ENCODE measurements at regions not wholly inside any gene's neighbourhood (a gene's known extent, or its start where the extent isn't known, plus 50 kb on each side); places are given as distances from the start of the nearest gene placed in this dataset.

GRCh38 chr1:87555366-87555765 is 226.7 kb downstream of the LMO4 start:
- Histone ChIP-seq H3K18ac (ENCODE audit: low read depth in 1 of 2, low read length in 2 of 2) (no peak overlapping the region), H3K9me3 (ENCODE audit: control insufficient read depth, low read length) (no peaks in the 10 kb centered on the region), H3K23ac (ENCODE audit: low read length in 2 of 2) (no peak overlapping the region), H2AK5ac (ENCODE audit: low read length, severe bottlenecking) (no peak overlapping the region), H3K4me1 (ENCODE audit: control insufficient read depth, insufficient read depth, low read depth, low read length) (no peaks in the 10 kb centered on the region), H3K9ac (ENCODE audit: low read length) (no peak overlapping the region), H3K4me3 (ENCODE audit: insufficient read depth in 1 of 2, low read depth in 1 of 2, low read length in 2 of 2) (no peak overlapping the region), H3K14ac (ENCODE audit: low read length in 2 of 2) (no peak overlapping the region), H4K8ac (ENCODE audit: low read length) (no peak overlapping the region), H3K36me3 (ENCODE audit: control insufficient read depth in 1 of 2, insufficient read depth in 2 of 2, low read depth in 1 of 2, low read length in 2 of 2) (no peaks in the 10 kb centered on the region), H2BK12ac (ENCODE audit: low read length in 2 of 2) (no peak overlapping the region), H4K91ac (ENCODE audit: low read length) (no peak overlapping the region), H3K27ac (ENCODE audit: low read length, poor library complexity, severe bottlenecking) (no peak overlapping the region), H2BK120ac (ENCODE audit: low read depth, low read length) (no peak overlapping the region), H3K79me1 (replicated peaks; ENCODE audit: low read length, poor library complexity, severe bottlenecking) (no peaks in the 10 kb centered on the region), H2AFZ (ENCODE audit: low read depth, low read length) (no peak overlapping the region), H3K4me2 (ENCODE audit: low read length, poor library complexity, severe bottlenecking) (no peak overlapping the region), H3K4ac (ENCODE audit: low read depth in 1 of 2, low read length in 2 of 2) (no peak overlapping the region), H2BK15ac (ENCODE audit: low read depth, poor library complexity, severe bottlenecking) (no peak overlapping the region), H2BK5ac (ENCODE audit: low read depth, low read length, poor library complexity, severe bottlenecking) (no peak overlapping the region), H3K27me3 (ENCODE audit: control insufficient read depth in 1 of 2, insufficient read depth in 1 of 2, low read length in 2 of 2) (no peaks in the 10 kb centered on the region)
- WGBS: 70% methylated on average over 1 of the region's 1 CpG
- DNase-seq: no peak

GRCh38 chr1:87556326-87556725 is 227.6 kb downstream of the LMO4 start:
- H2BK12ac ChIP-seq (ENCODE audit: low read length in 2 of 2): no peak overlapping the region
- H3K4me3 ChIP-seq (ENCODE audit: insufficient read depth in 1 of 2, low read depth in 1 of 2, low read length in 2 of 2): no peak overlapping the region
- no peaks in the 10 kb centered on the region for H3K36me3 ChIP-seq (ENCODE audit: control insufficient read depth in 1 of 2, insufficient read depth in 2 of 2, low read depth in 1 of 2, low read length in 2 of 2)
- H2AFZ ChIP-seq (ENCODE audit: low read depth, low read length): no peak overlapping the region
- H3K9ac ChIP-seq (ENCODE audit: low read length): no peak overlapping the region
- H3K18ac ChIP-seq (ENCODE audit: low read depth in 1 of 2, low read length in 2 of 2): no peak overlapping the region
- WGBS: 96% methylated on average over 3 of the region's 3 CpGs
- H3K4me2 ChIP-seq (ENCODE audit: low read length, poor library complexity, severe bottlenecking): no peak overlapping the region
- H3K4ac ChIP-seq (ENCODE audit: low read depth in 1 of 2, low read length in 2 of 2): no peak overlapping the region
- no peak overlapping the region for H2BK5ac ChIP-seq (ENCODE audit: low read depth, low read length, poor library complexity, severe bottlenecking)
- H3K27me3 ChIP-seq (ENCODE audit: control insufficient read depth in 1 of 2, insufficient read depth in 1 of 2, low read length in 2 of 2): no peaks in the 10 kb centered on the region
- H2BK120ac ChIP-seq (ENCODE audit: low read depth, low read length): no peak overlapping the region
- no peak overlapping the region for H4K91ac ChIP-seq (ENCODE audit: low read length)
- no peak overlapping the region for H3K14ac ChIP-seq (ENCODE audit: low read length in 2 of 2)
- H3K27ac ChIP-seq (ENCODE audit: low read length, poor library complexity, severe bottlenecking): no peak overlapping the region
- no peak overlapping the region for H3K23ac ChIP-seq (ENCODE audit: low read length in 2 of 2)
- no peaks in the 10 kb centered on the region for H3K79me1 ChIP-seq (replicated peaks; ENCODE audit: low read length, poor library complexity, severe bottlenecking)
- DNase-seq: no peak
- H3K9me3 ChIP-seq (ENCODE audit: control insufficient read depth, low read length): no peaks in the 10 kb centered on the region
- no peak overlapping the region for H4K8ac ChIP-seq (ENCODE audit: low read length)
- H2BK15ac ChIP-seq (ENCODE audit: low read depth, poor library complexity, severe bottlenecking): no peak overlapping the region
- H3K4me1 ChIP-seq (ENCODE audit: control insufficient read depth, insufficient read depth, low read depth, low read length): no peaks in the 10 kb centered on the region
- H2AK5ac ChIP-seq (ENCODE audit: low read length, severe bottlenecking): no peak overlapping the region

DNA sequence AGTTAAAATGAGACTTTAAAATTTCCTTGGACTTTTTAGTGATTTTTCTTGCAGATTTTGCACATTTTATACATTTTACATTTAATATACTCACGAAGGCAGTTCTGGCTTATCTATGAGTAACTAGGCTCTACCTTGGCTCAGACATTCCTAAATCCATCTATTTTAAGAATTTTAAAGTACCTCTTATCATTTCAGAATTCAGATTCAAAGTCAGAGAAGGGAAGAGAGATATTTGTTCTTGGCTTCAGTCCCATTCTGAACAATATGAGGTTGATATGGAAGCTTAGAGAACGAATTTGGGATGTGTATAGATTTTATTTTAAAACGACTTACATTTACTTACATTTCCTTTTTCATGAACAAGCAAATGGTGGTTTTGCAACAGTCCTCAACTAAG is 230.2 kb downstream of the LMO4 start:
- no peak overlapping the region for H3K18ac ChIP-seq (ENCODE audit: low read depth in 1 of 2, low read length in 2 of 2)
- H2BK15ac ChIP-seq (ENCODE audit: low read depth, poor library complexity, severe bottlenecking): no peak overlapping the region
- no peak overlapping the region for H3K4me2 ChIP-seq (ENCODE audit: low read length, poor library complexity, severe bottlenecking)
- 67% methylated on average over 1 of the region's 3 CpGs for WGBS
- H2BK120ac ChIP-seq (ENCODE audit: low read depth, low read length): no peak overlapping the region
- H3K9ac ChIP-seq (ENCODE audit: low read length): no peak overlapping the region
- no peaks in the 10 kb centered on the region for H3K27me3 ChIP-seq (ENCODE audit: control insufficient read depth in 1 of 2, insufficient read depth in 1 of 2, low read length in 2 of 2)
- no peak overlapping the region for H3K23ac ChIP-seq (ENCODE audit: low read length in 2 of 2)
- DNase-seq: no peak
- H2BK5ac ChIP-seq (ENCODE audit: low read depth, low read length, poor library complexity, severe bottlenecking): no peak overlapping the region
- no peaks in the 10 kb centered on the region for H3K36me3 ChIP-seq (ENCODE audit: control insufficient read depth in 1 of 2, insufficient read depth in 2 of 2, low read depth in 1 of 2, low read length in 2 of 2)
- no peak overlapping the region for H3K4me3 ChIP-seq (ENCODE audit: insufficient read depth in 1 of 2, low read depth in 1 of 2, low read length in 2 of 2)
- H3K14ac ChIP-seq (ENCODE audit: low read length in 2 of 2): no peak overlapping the region
- H3K79me1 ChIP-seq (replicated peaks; ENCODE audit: low read length, poor library complexity, severe bottlenecking): no peaks in the 10 kb centered on the region
- no peak overlapping the region for H4K91ac ChIP-seq (ENCODE audit: low read length)
- no peaks in the 10 kb centered on the region for H3K9me3 ChIP-seq (ENCODE audit: control insufficient read depth, low read length)
- H3K27ac ChIP-seq (ENCODE audit: low read length, poor library complexity, severe bottlenecking): no peak overlapping the region
- H2BK12ac ChIP-seq (ENCODE audit: low read length in 2 of 2): no peak overlapping the region
- H2AK5ac ChIP-seq (ENCODE audit: low read length, severe bottlenecking): no peak overlapping the region
- H4K8ac ChIP-seq (ENCODE audit: low read length): no peak overlapping the region
- H3K4me1 ChIP-seq (ENCODE audit: control insufficient read depth, insufficient read depth, low read depth, low read length): no peaks in the 10 kb centered on the region
- no peak overlapping the region for H3K4ac ChIP-seq (ENCODE audit: low read depth in 1 of 2, low read length in 2 of 2)
- H2AFZ ChIP-seq (ENCODE audit: low read depth, low read length): no peak overlapping the region

DNA sequence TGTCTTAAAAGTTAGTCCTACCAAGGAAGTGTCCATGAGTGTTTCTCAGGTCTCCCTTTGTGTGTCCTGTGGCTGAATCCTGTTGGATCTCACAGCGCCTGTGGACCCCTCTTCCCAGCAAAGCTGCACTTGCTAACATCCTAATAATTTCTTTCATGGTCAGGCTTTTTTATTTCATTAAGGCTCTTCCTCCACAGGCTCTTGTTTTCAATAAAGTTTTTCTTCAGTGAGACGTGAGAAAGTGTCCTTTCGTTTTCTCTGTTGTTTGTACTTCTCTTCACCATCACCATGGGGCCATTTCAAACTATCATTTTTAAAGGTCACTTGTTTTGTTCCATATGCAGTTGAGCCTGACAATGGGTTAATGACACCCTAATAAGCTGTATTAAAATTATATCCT is 231.5 kb downstream of the LMO4 start:
- no peak overlapping the region for H3K4ac ChIP-seq (ENCODE audit: low read depth in 1 of 2, low read length in 2 of 2)
- no peak overlapping the region for H2BK15ac ChIP-seq (ENCODE audit: low read depth, poor library complexity, severe bottlenecking)
- no peaks in the 10 kb centered on the region for H3K27me3 ChIP-seq (ENCODE audit: control insufficient read depth in 1 of 2, insufficient read depth in 1 of 2, low read length in 2 of 2)
- H3K4me1 ChIP-seq (ENCODE audit: control insufficient read depth, insufficient read depth, low read depth, low read length): no peaks in the 10 kb centered on the region
- H2BK5ac ChIP-seq (ENCODE audit: low read depth, low read length, poor library complexity, severe bottlenecking): no peak overlapping the region
- H2AK5ac ChIP-seq (ENCODE audit: low read length, severe bottlenecking): no peak overlapping the region
- no peaks in the 10 kb centered on the region for H3K9me3 ChIP-seq (ENCODE audit: control insufficient read depth, low read length)
- no peak overlapping the region for H2BK120ac ChIP-seq (ENCODE audit: low read depth, low read length)
- H3K23ac ChIP-seq (ENCODE audit: low read length in 2 of 2): no peak overlapping the region
- DNase-seq: no peak
- no peaks in the 10 kb centered on the region for H3K36me3 ChIP-seq (ENCODE audit: control insufficient read depth in 1 of 2, insufficient read depth in 2 of 2, low read depth in 1 of 2, low read length in 2 of 2)
- H3K4me2 ChIP-seq (ENCODE audit: low read length, poor library complexity, severe bottlenecking): no peak overlapping the region
- no peak overlapping the region for H3K27ac ChIP-seq (ENCODE audit: low read length, poor library complexity, severe bottlenecking)
- no peaks in the 10 kb centered on the region for H3K79me1 ChIP-seq (replicated peaks; ENCODE audit: low read length, poor library complexity, severe bottlenecking)
- no peak overlapping the region for H2AFZ ChIP-seq (ENCODE audit: low read depth, low read length)
- no peak overlapping the region for H3K9ac ChIP-seq (ENCODE audit: low read length)
- H2BK12ac ChIP-seq (ENCODE audit: low read length in 2 of 2): no peak overlapping the region
- no peak overlapping the region for H4K8ac ChIP-seq (ENCODE audit: low read length)
- 91% methylated on average over 3 of the region's 3 CpGs for WGBS
- no peak overlapping the region for H3K18ac ChIP-seq (ENCODE audit: low read depth in 1 of 2, low read length in 2 of 2)
- H4K91ac ChIP-seq (ENCODE audit: low read length): no peak overlapping the region
- no peak overlapping the region for H3K14ac ChIP-seq (ENCODE audit: low read length in 2 of 2)
- no peak overlapping the region for H3K4me3 ChIP-seq (ENCODE audit: insufficient read depth in 1 of 2, low read depth in 1 of 2, low read length in 2 of 2)
